Activated CD4-positive, alpha-beta T cell treated with anti-CD3 and anti-CD28 coated beads, Interleukin-10, Interleukin-2, amounts not matched to agents 100 ng/mL and 50 ng/mL, durations not matched to agents 16 hours and 8 hours (primary cell): ENCODE measurements at regions not wholly inside any gene's neighbourhood (a gene's known extent, or its start where the extent isn't known, plus 50 kb on each side); places are given as distances from the start of the nearest gene placed in this dataset.
"Not testable (repeated sequence)": the region's sequence is repeated elsewhere in the genome, so short reads cannot be mapped to it uniquely, and the experiment has no call there.

ENCODE experiments used
- DNase-seq: peaks from one replicate; pipeline ENCODE4 v3.0.0-alpha.2; 2020

GRCh38 chrX:40788698-40789097 is 53.4 kb upstream of the MED14 start:
- DNase-seq: not testable (repeated sequence)

GRCh38 chrX:40792433-40792832 is 57.1 kb upstream of the MED14 start:
- no peak for DNase-seq

GRCh38 chrX:40794829-40795130 is 59.4 kb upstream of the MED14 start:
- DNase-seq: not testable (repeated sequence)

GRCh38 chrX:40799745-40800144 is 64.4 kb upstream of the MED14 start:
- not testable (repeated sequence) for DNase-seq

- no peak for DNase-seq
Observed at GRCh38 chrX:40805404-40805803, 70.1 kb upstream of the MED14 start.

- no peak for DNase-seq
Observed at GRCh38 chrX:40806513-40807220, 71.3 kb upstream of the MED14 start.

GRCh38 chrX:40807384-40807783 is 72.0 kb upstream of the MED14 start:
- no peak for DNase-seq

- no peak for DNase-seq
Observed at GRCh38 chrX:40808203-40808602, 72.9 kb upstream of the MED14 start.

- DNase-seq: no peak
Observed at GRCh38 chrX:40809210-40809609, 73.9 kb upstream of the MED14 start.

GRCh38 chrX:40815045-40815444 is 79.7 kb upstream of the MED14 start:
- DNase-seq: not testable (repeated sequence)

- DNase-seq: no peak
Observed at GRCh38 chrX:40816906-40817305, 81.6 kb upstream of the MED14 start.

GRCh38 chrX:40818236-40818635 is 82.9 kb upstream of the MED14 start:
- no peak for DNase-seq

- no peak for DNase-seq
Observed at GRCh38 chrX:40821780-40822179, 86.4 kb upstream of the MED14 start.

GRCh38 chrX:40827331-40827730 is 92.0 kb upstream of the MED14 start:
- DNase-seq: no peak

- no peak for DNase-seq
Observed at GRCh38 chrX:40831750-40832149, 96.4 kb upstream of the MED14 start.

GRCh38 chrX:40832723-40833122 is 97.4 kb upstream of the MED14 start:
- no peak for DNase-seq

GRCh38 chrX:40834225-40834624 is 98.9 kb upstream of the MED14 start:
- no peak for DNase-seq

GRCh38 chrX:40835526-40835925 is 100.2 kb upstream of the MED14 start:
- DNase-seq: no peak

GRCh38 chrX:40843643-40844042 is 108.3 kb upstream of the MED14 start:
- DNase-seq: no peak

- no peak for DNase-seq
Observed at GRCh38 chrX:40844471-40844870, 109.1 kb upstream of the MED14 start.

- DNase-seq: no peak
Observed at GRCh38 chrX:40845331-40845911, 110.1 kb upstream of the MED14 start.

- DNase-seq: no peak
Observed at GRCh38 chrX:40849906-40850823, 114.8 kb upstream of the MED14 start.

- DNase-seq: no peak
Observed at GRCh38 chrX:40852586-40852985, 117.2 kb upstream of the MED14 start.
